ENCODE measurements at regions not wholly inside any gene's neighbourhood (a gene's known extent, or its start where the extent isn't known, plus 50 kb on each side); places are given as distances from the start of the nearest gene placed in this dataset.

DNA sequence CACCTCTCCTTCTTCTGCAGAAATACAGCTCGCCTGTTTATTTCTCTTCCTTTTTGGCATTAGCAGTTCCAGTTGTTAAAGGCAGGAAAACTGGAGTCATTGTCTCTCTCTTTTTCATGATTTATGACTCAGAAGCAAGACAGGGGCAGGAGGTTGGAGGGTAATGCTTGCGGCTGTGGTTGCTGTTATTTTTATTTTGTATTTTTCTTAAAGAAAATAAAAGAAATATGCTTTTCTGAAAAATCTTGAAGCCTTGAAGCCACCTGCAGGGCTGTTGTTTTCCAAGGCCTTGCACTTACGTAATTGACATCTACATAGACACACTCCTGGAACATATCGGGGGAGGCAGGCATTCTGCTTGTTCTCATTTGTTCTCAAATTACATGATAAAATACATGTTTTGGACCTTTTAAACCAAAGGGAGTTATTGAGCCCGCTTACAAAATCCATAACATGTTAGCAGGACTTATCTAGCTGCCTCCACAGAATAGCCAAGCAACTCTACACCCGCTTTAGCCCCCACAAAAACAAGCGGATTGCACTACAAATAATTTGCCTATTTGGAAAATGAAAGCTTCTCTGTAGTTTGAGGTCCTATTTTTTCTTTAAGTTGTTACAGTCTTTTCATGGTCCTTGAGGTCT is 1004.6 kb upstream of the NR2F2 start:
- no peak for DNase-seq (ENCODE audit: low spot score)

DNA sequence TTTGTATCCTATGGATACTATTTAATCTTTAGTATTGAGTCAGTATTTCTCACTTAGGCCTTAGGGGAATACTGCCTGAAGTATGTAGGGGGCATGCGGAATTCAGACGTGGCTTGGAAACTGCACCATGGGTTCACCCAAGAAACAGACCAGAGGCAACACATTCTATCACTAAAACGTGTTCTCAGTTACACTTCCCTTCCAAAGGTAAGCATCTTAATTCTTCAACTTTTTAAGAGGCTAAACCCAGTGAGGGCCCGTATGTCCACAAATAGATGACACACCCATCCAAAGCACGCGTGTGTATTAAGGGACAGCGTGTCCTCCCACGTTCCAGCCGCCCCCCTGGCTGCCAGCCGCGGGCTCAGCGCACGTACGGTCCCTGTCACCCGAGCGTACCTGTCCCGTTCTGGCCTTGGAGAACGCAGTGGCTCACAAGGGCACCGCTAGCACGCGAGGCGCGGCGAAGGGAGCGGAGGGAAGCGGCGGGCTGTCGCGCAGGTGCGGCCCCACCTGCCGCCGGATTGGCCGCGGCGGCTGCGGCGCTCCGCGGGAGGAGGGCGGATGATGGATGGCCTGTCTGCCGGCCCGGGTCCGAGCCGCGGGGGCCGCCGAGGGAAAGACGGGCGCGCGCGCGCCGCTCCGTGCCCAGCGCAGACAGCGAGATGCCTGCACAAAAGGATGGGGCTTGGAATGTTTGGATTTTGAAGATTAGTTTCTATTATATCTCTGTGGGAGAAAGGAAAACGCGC is 1003.9 kb upstream of the NR2F2 start:
- DNase-seq (ENCODE audit: low spot score): no peak

DNA sequence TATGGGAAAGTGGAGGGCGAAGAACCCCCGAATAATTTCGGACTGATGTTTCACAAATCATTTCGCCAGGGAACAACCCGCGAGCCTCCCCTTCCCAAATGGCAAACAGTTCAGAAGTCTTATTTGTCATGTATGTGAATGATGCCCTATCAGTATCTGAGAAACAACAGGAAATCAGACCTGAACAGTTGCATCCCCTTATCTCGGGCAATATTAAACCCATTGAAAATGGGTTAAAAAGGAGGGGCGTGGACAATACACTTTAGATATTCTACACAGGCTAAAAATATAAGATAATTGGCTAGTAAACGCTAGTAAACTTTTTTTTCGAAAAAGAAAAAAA is 1003.3 kb upstream of the NR2F2 start:
- DNase-seq (ENCODE audit: low spot score): no peak

DNA sequence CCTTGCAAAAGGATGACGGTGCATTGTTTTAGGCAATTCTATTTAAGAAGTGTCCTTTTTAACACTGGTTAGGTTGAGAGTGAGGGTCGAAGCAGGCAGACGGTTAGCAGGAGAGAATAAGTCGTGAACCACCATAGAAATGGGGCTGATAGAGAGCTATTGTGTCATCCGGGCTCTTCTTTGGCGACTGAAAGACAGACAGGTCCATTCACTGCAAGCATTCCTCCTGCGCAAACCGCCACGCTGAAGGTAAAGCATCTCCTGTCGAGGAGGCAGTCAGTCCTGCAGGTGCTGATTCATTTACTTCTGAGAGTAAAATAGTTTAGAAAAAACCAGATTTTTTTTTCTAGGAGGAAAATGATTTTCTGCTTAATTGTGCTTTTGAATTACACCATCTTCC is 1002.8 kb upstream of the NR2F2 start:
- no peak for DNase-seq (ENCODE audit: low spot score)

DNA sequence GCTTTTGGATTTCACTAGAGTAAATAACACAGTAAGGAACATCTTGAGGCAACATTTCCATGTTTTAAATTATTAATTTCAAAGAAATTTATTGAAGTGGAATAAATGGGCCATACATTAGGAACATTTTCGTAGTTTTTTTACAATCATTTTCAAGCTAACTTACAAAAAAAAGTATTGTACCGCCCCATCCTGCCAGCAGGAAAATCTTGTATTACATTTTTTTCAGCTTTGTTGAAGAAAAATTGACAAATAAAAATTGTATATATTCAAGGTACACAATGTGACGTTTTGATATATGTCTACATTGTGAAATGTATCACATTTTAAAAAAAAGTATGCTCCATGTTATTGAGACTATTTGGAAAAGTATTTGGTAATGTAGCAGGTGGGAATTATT is 1001.9 kb upstream of the NR2F2 start:
- no peak for DNase-seq (ENCODE audit: low spot score)

DNA sequence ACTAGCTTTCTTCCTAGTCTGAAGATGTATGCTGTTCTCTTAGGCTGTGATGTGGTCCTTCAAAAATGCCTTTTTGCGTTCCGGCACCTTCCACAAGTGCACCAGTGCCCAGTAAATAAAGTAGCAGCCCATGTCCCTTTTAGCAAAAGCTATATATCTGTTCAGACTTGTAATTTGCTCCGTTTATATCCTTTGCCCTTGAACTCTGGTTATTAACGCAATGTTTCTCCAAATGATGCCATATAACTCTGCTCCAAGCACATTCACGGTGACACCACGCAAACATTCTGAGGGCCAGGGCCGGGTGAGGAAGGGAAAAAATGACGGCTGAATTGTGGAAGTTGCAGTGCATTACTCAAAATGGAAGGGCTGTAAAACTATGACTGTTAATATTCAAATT is 1001.1 kb upstream of the NR2F2 start:
- DNase-seq (ENCODE audit: low spot score): no peak

DNA sequence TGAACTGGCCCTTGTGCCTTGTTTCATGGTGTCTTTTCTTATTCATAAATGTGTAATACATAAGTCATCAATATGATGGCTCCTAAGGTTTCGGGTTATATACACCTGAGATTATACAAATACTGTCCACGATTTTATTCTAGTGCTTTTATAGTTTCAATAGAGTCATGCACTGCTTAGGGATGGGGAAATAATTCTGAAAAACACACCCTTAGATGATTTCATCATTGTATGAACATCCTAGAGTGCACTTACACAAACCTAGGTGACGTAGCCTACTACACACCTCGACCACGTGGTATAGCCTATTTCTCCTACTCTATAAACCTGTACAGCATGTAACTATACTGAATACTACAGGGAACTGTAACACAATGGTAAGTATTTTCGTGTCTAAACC is 988.8 kb upstream of the NR2F2 start:
- no peak for DNase-seq (ENCODE audit: low spot score)

DNA sequence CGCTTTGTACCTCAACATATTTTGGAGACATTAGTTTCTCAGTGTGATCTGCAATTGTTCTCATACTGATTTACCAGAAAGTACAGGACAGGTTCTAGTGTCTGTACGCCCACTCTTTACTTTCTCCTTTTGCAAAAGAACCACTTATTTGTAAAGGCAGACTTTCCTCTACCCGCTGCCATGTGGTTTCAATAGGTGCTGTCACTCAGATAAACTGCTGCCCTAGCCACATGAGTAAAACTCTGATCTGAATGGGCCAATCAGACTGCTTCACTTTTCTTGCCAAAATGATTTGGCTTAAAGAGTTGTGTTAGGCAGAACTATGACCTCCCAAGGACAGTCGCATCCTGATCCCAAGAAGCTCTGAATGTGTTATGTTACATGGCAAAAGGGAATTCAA is 984.6 kb upstream of the NR2F2 start:
- no peak for DNase-seq (ENCODE audit: low spot score)

DNA sequence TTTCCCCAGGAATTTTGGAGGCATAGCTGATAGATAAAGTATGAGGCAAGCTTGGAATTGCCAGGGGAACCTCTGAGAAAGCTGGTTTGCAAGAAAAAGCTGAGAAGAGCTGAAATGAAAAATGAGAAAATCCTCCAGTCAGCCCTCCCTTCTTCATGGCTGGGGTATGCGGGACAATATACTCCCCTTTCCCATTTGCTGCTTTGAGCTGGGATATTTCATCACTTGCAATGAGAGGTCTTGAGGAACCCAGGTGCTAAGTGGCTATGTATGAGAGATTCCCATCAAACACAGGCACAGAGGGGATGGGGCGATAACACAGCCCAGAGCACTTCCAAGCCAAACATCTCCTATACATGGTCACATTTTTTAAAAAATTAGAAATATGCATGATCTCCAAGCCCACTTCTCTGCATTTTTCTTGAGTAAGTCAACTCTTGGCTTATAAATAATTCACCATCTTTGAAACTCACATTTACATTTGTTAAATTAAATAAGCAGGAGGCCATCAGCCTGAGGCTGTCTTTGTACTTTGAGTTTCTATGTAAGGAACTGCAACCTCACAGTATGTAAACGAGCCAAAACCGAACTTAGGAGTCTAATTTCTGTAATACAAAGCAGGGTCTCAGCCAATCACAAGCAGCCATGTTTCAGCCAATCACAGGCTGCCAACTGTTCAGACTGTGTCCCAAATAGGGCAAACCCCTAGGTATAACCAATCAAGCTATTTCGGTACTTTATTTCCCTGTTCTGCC is 983.6 kb upstream of the NR2F2 start:
- no peak for DNase-seq (ENCODE audit: low spot score)

DNA sequence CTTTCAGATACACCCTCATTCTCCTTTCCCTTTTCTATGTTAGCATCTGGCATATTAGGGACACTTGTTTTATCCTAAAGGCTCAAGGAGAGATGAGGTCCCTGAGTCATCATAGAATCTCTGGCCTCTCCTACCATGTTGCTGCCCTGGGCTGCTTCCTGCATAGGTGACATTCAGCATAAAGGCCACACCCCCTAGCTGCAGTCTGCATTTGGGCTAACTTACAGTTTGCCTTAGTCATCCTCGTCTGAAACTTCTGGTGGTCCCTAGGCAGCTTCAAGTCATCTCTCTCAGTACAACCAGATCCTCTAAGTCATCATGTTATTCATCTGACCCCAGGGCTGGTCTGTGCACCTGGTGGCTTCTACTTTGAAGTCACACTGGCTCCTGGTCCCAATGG is 982.7 kb upstream of the NR2F2 start:
- no peak for DNase-seq (ENCODE audit: low spot score)

DNA sequence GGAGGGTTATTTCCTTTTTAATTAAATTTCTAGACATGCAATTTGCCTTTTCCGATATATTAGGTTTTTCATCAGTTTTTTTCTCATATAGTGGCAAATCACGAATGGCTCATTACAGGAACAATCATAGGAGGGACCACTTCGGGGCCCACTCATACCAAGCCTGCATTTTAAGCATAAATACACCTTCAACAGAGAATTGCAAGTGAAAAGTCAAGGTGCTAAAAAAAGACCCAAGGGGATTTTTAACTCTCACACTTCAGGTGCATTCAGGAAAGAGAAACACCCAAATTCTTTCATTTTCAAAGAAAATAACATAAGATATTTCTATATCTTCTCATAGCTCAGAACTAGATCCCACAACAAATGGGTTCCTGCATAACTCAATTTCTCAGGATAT is 979.6 kb upstream of the NR2F2 start:
- DNase-seq (ENCODE audit: low spot score): no peak

DNA sequence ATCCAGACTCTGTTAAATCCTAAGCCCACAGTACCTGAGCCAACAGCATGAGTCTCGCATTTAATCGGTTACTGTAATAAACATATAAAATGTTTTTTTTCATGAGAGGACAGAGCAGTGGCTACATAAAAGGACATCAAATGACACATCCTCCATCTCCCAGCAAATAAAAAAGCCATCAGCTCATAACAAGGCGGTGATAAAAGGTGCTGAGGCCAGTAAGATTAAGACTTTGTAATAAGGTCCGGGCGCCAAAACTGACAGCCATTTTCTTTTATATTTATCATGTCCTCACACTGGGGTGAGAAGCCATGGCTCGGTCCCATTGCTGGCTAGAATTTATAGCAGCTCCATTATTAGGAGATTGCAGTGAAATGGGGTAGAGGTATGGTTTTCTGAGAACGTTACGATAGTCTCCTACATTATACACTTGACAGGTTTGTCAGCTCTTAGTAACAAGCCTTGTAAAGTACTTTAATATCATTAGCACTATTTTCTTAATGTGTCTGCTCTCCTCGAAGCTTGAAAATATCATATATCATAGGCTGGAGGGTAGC is 977.8 kb upstream of the NR2F2 start:
- DNase-seq (ENCODE audit: low spot score): no peak

DNA sequence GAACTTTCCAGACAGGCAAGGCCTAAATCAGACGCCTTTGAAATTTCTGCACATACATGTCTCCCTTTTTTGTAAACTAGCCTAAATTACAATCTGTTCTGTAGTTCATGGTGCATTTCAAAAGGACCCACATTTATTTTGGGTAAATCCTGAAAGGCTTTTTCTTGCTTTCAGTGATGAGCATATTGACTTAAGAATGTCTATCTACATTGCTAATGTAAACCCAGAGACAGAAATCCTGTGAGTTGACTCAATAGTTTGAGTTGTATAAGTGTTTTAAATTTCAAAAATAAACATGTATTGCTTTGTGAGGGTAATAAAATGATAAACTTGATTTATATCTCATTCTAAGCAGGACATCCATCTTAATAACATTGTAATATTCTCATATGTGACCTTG is 977.0 kb upstream of the NR2F2 start:
- no peak for DNase-seq (ENCODE audit: low spot score)

DNA sequence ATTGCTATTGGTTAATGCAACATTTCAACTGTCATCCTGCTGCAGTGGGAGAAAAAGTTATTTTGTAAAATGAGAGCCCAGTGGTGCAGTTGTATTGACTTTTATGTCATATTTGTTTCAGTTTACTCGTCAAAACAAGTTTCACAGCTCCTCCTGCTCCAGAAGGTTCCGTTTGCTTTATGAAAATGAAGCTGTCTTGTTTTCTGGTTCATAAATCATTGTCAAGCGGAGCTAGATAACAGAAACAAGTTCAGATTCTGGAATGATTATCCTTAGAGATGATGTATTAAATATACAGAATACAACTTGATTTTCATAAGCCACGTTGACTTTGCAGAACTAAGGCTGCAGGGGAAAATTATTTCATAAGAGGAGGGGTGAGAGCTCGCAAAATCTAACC is 970.5 kb upstream of the NR2F2 start:
- no peak for DNase-seq (ENCODE audit: low spot score)

DNA sequence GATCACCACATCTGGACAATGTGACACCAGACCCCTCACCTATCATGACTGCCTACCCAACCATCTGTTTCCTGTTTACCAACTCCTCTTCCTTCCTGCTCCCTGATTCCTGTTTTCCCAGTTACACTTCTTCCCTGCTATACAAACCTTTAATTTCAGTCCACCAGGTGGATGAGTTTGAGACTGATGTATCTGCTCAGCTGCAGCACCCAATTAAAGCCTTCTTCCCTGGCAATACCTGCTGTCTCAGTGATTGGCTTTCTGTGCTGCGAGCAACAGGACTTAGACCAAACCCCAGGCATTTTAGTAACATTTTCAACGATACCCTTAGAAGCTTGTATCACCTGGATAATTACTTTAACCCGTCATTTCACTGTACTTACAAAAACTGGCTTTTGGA is 968.2 kb upstream of the NR2F2 start:
- DNase-seq (ENCODE audit: low spot score): no peak

DNA sequence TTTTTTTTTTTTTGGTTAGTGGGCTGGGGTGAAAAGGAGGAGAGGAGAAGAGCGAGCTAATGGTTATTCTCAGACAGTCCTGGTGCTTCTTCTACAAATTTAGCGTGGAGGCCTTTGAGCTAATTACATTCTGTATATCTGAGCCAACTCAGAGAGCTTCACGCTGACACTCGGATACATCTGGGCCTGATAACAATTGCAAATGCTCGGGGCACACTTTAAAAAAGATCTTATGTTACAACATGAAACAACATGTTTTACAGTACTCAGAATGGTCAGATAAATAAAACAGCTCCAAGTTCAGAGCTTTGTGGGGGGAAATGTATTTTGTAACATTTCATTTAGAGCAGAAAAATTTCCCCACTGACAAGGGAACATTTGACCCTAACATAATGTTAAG is 966.9 kb upstream of the NR2F2 start:
- DNase-seq (ENCODE audit: low spot score): no peak

DNA sequence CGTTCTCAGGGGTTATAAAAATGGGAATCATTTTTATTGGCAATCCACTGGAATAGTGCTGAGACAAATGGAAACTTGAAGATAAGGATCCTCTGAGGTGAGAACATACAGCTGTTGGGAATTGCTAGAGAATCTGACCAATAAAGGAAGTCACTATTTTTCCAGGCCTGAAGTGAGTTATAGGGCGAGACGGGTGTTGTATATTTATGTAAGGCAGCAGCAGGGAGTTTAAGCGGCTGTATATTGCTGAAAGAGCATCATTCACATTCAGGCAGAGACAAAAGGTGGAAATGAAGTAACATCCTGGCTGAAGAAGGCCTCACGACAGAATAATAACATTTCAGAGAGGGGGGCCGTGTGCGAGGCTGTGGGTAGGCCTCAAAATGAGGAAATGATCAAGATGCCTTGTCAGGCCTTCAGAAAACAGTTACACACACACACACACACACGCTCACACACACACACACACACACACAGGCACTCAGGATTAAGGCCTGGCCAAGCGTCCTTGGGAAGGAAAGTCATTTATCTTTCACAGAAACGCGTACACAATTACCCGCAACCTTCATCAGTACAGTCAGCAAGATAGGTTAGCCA is 964.9 kb upstream of the NR2F2 start:
- no peak for DNase-seq (ENCODE audit: low spot score)

DNA sequence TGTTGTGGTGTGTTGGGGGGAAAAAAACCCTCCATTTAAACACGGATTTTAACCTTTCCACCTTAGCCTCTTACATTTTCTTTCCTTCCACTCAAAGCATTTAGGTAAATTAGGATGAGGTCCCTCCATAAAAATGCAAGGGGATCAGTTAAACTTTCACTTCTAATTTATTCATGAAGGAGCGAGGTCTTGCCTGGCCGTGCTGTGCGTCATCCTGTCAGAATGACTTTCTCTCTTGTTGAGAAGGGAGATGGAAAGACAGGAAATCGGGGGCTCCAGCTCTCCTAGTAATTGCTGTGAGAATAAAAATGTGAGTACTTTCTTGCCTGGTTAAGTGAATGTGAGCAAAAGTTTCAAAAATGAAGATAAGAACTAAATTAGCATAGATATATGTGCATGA is 962.3 kb upstream of the NR2F2 start:
- DNase-seq (ENCODE audit: low spot score): no peak

DNA sequence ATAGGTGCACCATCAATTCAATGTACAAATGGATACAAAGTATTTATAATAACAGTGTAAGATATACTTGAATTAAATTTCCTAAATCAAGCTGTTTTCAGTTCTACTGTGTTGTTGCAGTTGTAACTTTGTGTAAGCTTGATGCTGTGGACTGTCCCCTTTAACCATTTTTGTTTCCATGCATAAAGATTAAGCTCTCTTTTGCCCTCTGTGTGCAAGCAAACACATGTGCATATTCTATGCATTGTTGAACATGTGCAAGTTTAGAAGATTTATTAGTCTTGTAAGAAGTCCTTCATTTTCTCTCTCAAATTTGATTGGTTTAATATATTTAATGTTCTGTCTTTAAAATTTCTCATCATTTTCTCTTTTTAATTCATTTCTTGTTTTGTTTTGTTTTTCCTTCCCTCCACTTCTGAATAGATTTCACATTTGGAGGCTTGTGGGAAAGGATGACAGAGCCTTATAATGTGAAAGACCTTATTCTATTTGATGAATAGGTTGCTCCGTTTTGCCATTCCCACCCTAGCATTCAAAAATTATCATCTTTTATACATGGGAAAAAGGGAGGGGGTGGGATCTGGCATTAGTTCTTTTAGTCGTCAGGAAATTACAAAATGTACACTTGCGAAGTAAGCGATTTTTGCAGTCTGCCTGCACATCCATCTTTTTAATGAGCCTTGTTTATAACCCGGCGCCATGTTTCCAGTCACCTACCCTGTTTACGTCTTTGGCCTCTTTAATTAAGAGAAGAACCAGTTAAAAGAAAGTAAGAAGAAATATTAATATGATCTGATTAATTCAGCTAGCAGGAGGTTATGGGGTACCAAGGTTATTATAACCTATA is 961.5 kb upstream of the NR2F2 start:
- DNase-seq (ENCODE audit: low spot score): no peak

DNA sequence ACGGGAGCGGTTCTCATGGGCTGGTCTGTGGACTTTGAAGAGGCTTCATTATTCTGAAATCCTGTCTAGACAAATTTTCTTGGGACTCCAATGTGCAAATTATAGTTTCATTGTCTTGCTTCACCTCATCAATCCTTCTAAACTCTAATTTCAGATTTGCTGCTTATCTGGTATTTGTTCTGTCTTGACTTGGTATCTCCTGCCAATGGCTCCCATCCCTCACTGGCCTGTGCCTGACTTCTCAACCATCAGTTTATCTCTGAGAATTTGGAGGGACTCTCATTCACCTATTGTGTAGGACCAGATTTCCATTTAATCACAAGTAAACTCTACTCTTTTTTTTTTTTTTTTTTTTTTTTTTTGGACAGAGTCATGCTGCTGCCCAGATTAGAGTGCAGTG is 960.2 kb upstream of the NR2F2 start:
- no peak for DNase-seq (ENCODE audit: low spot score)

DNA sequence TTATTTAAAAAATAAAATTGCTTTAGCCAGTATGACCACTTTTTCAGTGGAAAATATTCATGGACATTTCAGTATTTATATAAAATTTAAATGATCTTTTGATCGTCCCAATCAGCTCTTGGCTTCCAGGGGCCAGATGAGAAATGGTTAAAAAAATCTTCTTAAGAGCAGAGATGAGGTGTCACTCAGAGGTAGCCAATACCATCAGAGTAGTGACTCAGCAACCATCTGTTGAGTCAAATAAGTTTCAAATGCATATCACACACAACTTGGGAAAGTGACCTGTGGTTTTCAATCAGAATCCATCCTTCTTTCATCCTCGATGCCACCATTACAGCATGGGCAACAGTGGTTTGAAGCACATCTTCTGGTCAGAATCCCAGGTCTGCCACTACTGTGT is 958.8 kb upstream of the NR2F2 start:
- no peak for DNase-seq (ENCODE audit: low spot score)

DNA sequence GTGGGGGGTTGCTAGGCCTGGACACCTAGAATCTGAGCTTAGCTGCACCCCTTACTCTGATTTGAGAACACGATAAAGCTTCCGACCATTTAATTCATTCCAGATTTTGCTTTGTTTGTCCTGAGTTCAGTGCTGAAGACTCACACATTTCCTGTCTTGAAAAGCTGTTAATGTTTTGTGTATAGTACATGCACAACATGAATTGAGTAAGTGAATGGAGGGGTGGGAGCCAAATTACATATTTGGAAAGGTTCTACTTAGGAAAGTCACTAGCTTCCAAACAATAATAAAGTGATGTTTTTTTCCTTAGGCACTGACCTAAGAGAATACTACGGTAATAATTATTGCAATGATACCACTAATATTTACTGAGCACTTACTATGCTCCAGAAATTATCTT is 955.2 kb upstream of the NR2F2 start:
- DNase-seq (ENCODE audit: low spot score): no peak
